ENCODE measurements at regions not wholly inside any gene's neighbourhood (a gene's known extent, or its start where the extent isn't known, plus 50 kb on each side); places are given as distances from the start of the nearest gene placed in this dataset.
"Not testable (repeated sequence)": the region's sequence is repeated elsewhere in the genome, so short reads cannot be mapped to it uniquely, and the experiment has no call there.

GRCh38 chr16:6694636-6695035 is 638.0 kb upstream of the RBFOX1 start:
- FAIRE-seq: no peak
- intact Hi-C loops (cut with DNase I): no loop called here
- TF ChIP-seq CTCF (IDR thresholded peaks at IDR 0.05; ENCODE audit: borderline replicate concordance, extremely low read depth, insufficient read depth): no peak
- DNase-seq: no peak
- Histone ChIP-seq H3K27ac (ENCODE audit: low read depth in 2 of 2, low read length in 2 of 2) (no peak overlapping the region), H3K36me3 (ENCODE audit: control insufficient read depth in 2 of 3, insufficient read depth in 3 of 3, low read length in 3 of 3) (no peaks in the 10 kb centered on the region), H3K4me3 (ENCODE audit: low read length in 3 of 3) (no peak overlapping the region), H3K4me1 (ENCODE audit: control insufficient read depth in 2 of 3, insufficient read depth in 2 of 3, low read depth in 1 of 3, low read length in 3 of 3) (no peaks in the 10 kb centered on the region), H3K9me3 (ENCODE audit: control insufficient read depth in 2 of 3, insufficient read depth in 1 of 3, low read length in 3 of 3) (no peaks in the 10 kb centered on the region), H3K27me3 (ENCODE audit: control insufficient read depth, insufficient read depth, low read length) (no peaks in the 10 kb centered on the region), H3K9ac (ENCODE audit: low read length in 3 of 3) (no peak overlapping the region)

- H3K9me3 ChIP-seq (ENCODE audit: control insufficient read depth in 2 of 3, insufficient read depth in 1 of 3, low read length in 3 of 3); H3K4me3 ChIP-seq (ENCODE audit: low read length in 3 of 3); FAIRE-seq; H3K4me1 ChIP-seq (ENCODE audit: control insufficient read depth in 2 of 3, insufficient read depth in 2 of 3, low read depth in 1 of 3, low read length in 3 of 3); intact Hi-C loops (cut with DNase I); DNase-seq; H3K27me3 ChIP-seq (ENCODE audit: control insufficient read depth, insufficient read depth, low read length); H3K36me3 ChIP-seq (ENCODE audit: control insufficient read depth in 2 of 3, insufficient read depth in 3 of 3, low read length in 3 of 3); H3K9ac ChIP-seq (ENCODE audit: low read length in 3 of 3); H3K27ac ChIP-seq (ENCODE audit: low read depth in 2 of 2, low read length in 2 of 2): not testable (repeated sequence)
Observed at GRCh38 chr16:6693418-6693817, 639.2 kb upstream of the RBFOX1 start.

GRCh38 chr16:6692874-6693273 is 639.8 kb upstream of the RBFOX1 start:
- Histone ChIP-seq H3K9ac (ENCODE audit: low read length in 3 of 3) (no peak overlapping the region), H3K4me1 (ENCODE audit: control insufficient read depth in 2 of 3, insufficient read depth in 2 of 3, low read depth in 1 of 3, low read length in 3 of 3) (no peaks in the 10 kb centered on the region), H3K36me3 (ENCODE audit: control insufficient read depth in 2 of 3, insufficient read depth in 3 of 3, low read length in 3 of 3) (no peaks in the 10 kb centered on the region), H3K27ac (ENCODE audit: low read depth in 2 of 2, low read length in 2 of 2) (no peak overlapping the region), H3K4me3 (ENCODE audit: low read length in 3 of 3) (no peak overlapping the region), H3K27me3 (ENCODE audit: control insufficient read depth, insufficient read depth, low read length) (no peaks in the 10 kb centered on the region), H3K9me3 (ENCODE audit: control insufficient read depth in 2 of 3, insufficient read depth in 1 of 3, low read length in 3 of 3) (no peaks in the 10 kb centered on the region)
- TF ChIP-seq CTCF (IDR thresholded peaks at IDR 0.05; ENCODE audit: borderline replicate concordance, extremely low read depth, insufficient read depth): no peak
- intact Hi-C loops (cut with DNase I): no loop called here
- FAIRE-seq (no peak), DNase-seq (no peak)

- Histone ChIP-seq H3K27ac (ENCODE audit: low read depth in 2 of 2, low read length in 2 of 2) (no peak overlapping the region), H3K9me3 (ENCODE audit: control insufficient read depth in 2 of 3, insufficient read depth in 1 of 3, low read length in 3 of 3) (no peaks in the 10 kb centered on the region), H3K4me3 (ENCODE audit: low read length in 3 of 3) (no peak overlapping the region), H3K27me3 (ENCODE audit: control insufficient read depth, insufficient read depth, low read length) (no peaks in the 10 kb centered on the region), H3K36me3 (ENCODE audit: control insufficient read depth in 2 of 3, insufficient read depth in 3 of 3, low read length in 3 of 3) (no peaks in the 10 kb centered on the region), H3K9ac (ENCODE audit: low read length in 3 of 3) (no peak overlapping the region), H3K4me1 (ENCODE audit: control insufficient read depth in 2 of 3, insufficient read depth in 2 of 3, low read depth in 1 of 3, low read length in 3 of 3) (no peaks in the 10 kb centered on the region)
- no peak for FAIRE-seq
- no peak for TF ChIP-seq CTCF (IDR thresholded peaks at IDR 0.05; ENCODE audit: borderline replicate concordance, extremely low read depth, insufficient read depth)
- intact Hi-C loops (cut with DNase I): no loop called here
- peak in 1 of 5 donors; percentile 3 for DNase-seq
Observed at GRCh38 chr16:6690741-6691140, 641.9 kb upstream of the RBFOX1 start.
